Hepatocyte (in vitro differentiated cells): ENCODE measurements at regions not wholly inside any gene's neighbourhood (a gene's known extent, or its start where the extent isn't known, plus 50 kb on each side); places are given as distances from the start of the nearest gene placed in this dataset.
"Not testable (repeated sequence)": the region's sequence is repeated elsewhere in the genome, so short reads cannot be mapped to it uniquely, and the experiment has no call there.

Experiments used
- DNase-seq: peaks from one replicate; pipeline ENCODE4 v3.0.0-alpha.2; 2016; ENCODE audit warnings: low spot score
- H2AFZ ChIP-seq: fragments of 200-600 bp; sonication (generic); 2 replicates; pipeline ENCODE4 v1.6.0; 2016; ENCODE audit warnings: antibody characterized with exemption, mild to moderate bottlenecking
- H3K27ac ChIP-seq: fragments of 200-600 bp; sonication (generic); 2 replicates; pipeline ENCODE4 v1.5.1; 2016; ENCODE audit warnings: mild to moderate bottlenecking
- H3K27me3 ChIP-seq: fragments of 200-600 bp; sonication (generic); 2 replicates; pipeline ENCODE4 v1.6.1; 2016
- H3K36me3 ChIP-seq: fragments of 200-600 bp; sonication (generic); replicated peaks from 2 replicates; pipeline ENCODE4 v1.5.1; 2016; ENCODE audit warnings: low read depth; ENCODE audit not compliant: insufficient read depth
- H3K4me1 ChIP-seq: fragments of 200-600 bp; sonication (generic); 2 replicates; pipeline ENCODE4 v1.5.1; 2016; ENCODE audit warnings: mild to moderate bottlenecking, moderate library complexity; ENCODE audit not compliant: insufficient read depth
- H3K4me2 ChIP-seq: fragments of 200-600 bp; sonication (generic); 2 replicates; pipeline ENCODE4 v1.6.0; 2016
- H3K4me3 ChIP-seq: fragments of 200-600 bp; sonication (generic); 2 replicates; pipeline ENCODE4 v1.5.1; 2016; ENCODE audit warnings: mild to moderate bottlenecking
- H3K79me2 ChIP-seq: fragments of 200-600 bp; sonication (generic); 2 replicates; pipeline ENCODE4 v1.6.0; 2017; ENCODE audit warnings: mild to moderate bottlenecking
- H3K9me2 ChIP-seq: fragments of 200-600 bp; sonication (generic); replicated peaks from 2 replicates; pipeline ENCODE4 v1.6.0; 2017; ENCODE audit warnings: mild to moderate bottlenecking; ENCODE audit not compliant: insufficient read depth
- H3K9me3 ChIP-seq: fragments of 200-600 bp; sonication (generic); 2 replicates; pipeline ENCODE4 v1.5.1; 2016; ENCODE audit warnings: low read depth, mild to moderate bottlenecking
- H4K20me1 ChIP-seq: fragments of 200-600 bp; sonication (generic); 2 replicates; pipeline ENCODE4 v1.6.0; 2016; ENCODE audit warnings: mild to moderate bottlenecking; ENCODE audit not compliant: insufficient read depth, poor library complexity, severe bottlenecking
- CTCF ChIP-seq: fragments of 200-600 bp; sonication (generic); IDR thresholded peaks from 2 replicates; pipeline ENCODE4 v1.5.1; 2016; ENCODE audit warnings: antibody characterized with exemption, mild to moderate bottlenecking; ENCODE audit not compliant: poor library complexity
- EZH2 ChIP-seq: fragments of 200-600 bp; sonication (generic); IDR thresholded peaks from 2 replicates; pipeline ENCODE4 v1.6.1; 2016; ENCODE audit warnings: antibody characterized with exemption, mild to moderate bottlenecking, borderline replicate concordance
- EZH2phosphoT487 ChIP-seq: fragments of 200-600 bp; sonication (generic); IDR thresholded peaks from one replicate; pipeline ENCODE4 v1.6.1; 2018; ENCODE audit warnings: antibody characterized with exemption, mild to moderate bottlenecking, low read depth, moderate library complexity; ENCODE audit not compliant: unreplicated experiment, severe bottlenecking
- WGBS: methylation state at CpG from one replicate; pipeline ENCODE4 v1.1.6; 2016; ENCODE audit warnings: low lambda C conversion rate; ENCODE audit errors: missing lambda C conversion rate; 5-methylcytosine and 5-hydroxymethylcytosine counted together

DNA sequence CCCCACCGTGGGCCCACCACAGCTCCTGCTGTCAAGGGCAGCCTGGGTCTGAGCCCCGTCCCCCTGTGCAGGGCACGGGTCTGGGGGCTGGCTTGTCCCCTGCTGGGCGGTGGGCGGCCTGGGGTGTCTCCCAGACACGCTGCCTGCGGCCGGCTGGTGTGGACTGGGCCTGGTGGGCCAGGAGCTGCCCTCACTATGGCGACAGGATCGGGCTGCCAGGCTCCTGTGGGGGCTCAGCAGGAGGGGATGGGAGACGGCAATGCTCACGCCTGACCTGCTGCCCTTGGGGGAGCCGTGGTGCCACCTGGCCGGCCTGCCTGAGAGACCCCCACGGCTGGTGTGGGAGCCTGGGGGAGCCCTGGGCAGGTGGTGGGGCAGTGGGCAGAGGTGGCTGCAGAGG is 156.1 kb downstream of the TMEM121 start:
- not testable (repeated sequence) for H3K27ac ChIP-seq

DNA sequence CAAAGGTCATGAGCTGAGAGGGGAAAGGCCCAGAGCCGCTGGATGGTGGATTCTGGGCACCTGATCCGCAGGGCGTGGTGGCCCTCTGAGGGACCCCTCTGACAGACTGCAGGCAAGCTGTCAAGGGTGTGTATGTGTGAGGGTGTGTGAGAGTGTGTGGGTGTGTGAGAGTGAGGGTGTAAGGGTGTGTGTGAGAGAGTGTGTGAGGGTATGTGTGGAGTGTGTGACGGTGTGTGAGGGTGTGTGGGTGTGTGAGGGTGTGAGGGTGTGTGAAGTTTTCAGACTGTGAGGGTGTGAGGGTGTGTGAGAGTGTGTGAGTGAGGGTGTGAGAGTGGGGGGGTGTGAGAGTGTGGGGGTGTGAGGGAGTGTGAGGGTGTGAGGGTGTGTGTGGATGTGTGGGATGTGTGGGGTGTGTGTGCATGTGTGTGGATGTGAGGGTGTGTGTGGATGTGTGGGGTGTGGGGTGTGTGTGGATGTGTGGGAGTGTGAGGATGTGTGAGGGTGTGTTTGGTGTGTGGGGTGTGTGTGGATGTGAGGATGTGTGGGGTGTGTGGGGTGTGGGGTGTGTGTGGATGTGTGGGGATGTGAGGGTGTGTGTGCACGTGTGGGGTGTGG is 156.7 kb downstream of the TMEM121 start:
- Histone ChIP-seq H2AFZ (no peak overlapping the region), H3K36me3 (no peaks in the 10 kb centered on the region), H3K4me3 (no peak overlapping the region), H3K27ac (no peak overlapping the region), H3K27me3 (no peaks in the 10 kb centered on the region), H3K9me2 (no peaks in the 10 kb centered on the region), H3K4me1 (no peaks in the 10 kb centered on the region), H4K20me1 (no peaks in the 10 kb centered on the region), H3K4me2 (no peak overlapping the region), H3K9me3 (no peaks in the 10 kb centered on the region), H3K79me2 (no peaks in the 10 kb centered on the region)
- TF ChIP-seq EZH2phosphoT487 (no peak), CTCF (no peak), EZH2 (no peak)
- no peak for DNase-seq
- WGBS, result 91% methylated on average over 4 of the region's 5 CpGs

More for the DNA sequence above, 156.1 kb downstream of the TMEM121 start:
- 64% methylated on average over 4 of the region's 15 CpGs for WGBS
- not testable (repeated sequence) for DNase-seq, H2AFZ ChIP-seq, H3K4me1 ChIP-seq, H3K4me2 ChIP-seq, H3K9me3 ChIP-seq, H3K4me3 ChIP-seq, H4K20me1 ChIP-seq, H3K27me3 ChIP-seq, H3K9me2 ChIP-seq, H3K79me2 ChIP-seq, H3K36me3 ChIP-seq

GRCh38 chr14:105684056-105684455 is 157.7 kb downstream of the TMEM121 start:
- not testable (repeated sequence) for H3K9me3 ChIP-seq, H3K4me2 ChIP-seq
- 100% methylated on average over 3 of the region's 14 CpGs for WGBS

GRCh38 chr14:105684597-105684996 is 158.2 kb downstream of the TMEM121 start:
- H4K20me1 ChIP-seq, H3K4me2 ChIP-seq, H3K79me2 ChIP-seq, DNase-seq, H3K36me3 ChIP-seq, H3K9me2 ChIP-seq, H3K27me3 ChIP-seq, H2AFZ ChIP-seq, H3K4me3 ChIP-seq, H3K9me3 ChIP-seq, H3K4me1 ChIP-seq, H3K27ac ChIP-seq: not testable (repeated sequence)
- 84% methylated on average over 5 of the region's 8 CpGs for WGBS

More at GRCh38 chr14:105684056-105684455, 157.7 kb downstream of the TMEM121 start:
- DNase-seq, H3K36me3 ChIP-seq, H2AFZ ChIP-seq, H3K27me3 ChIP-seq, H3K27ac ChIP-seq, H3K79me2 ChIP-seq, H3K4me1 ChIP-seq, H3K9me2 ChIP-seq, H3K4me3 ChIP-seq, H4K20me1 ChIP-seq: not testable (repeated sequence)

DNA sequence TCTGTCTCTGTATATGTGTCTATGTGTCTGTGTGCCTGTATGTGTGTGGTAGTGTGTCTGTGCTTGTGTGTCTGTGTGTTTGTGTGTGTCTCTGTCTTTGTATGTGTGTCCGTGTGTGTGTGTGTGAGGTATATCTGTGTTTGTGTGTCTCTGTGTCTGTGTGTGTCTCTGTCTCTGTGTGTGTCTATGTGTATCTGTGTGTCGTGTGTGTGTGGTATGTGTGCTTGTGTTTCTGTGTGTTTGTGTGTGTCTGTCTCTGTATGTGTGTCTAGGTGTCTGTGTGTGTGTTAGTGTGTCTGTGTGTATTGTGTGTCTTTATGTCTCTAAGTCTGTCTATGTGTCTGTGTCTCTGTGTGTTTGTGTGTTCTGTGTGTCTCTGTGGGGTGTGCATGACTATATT is 158.6 kb downstream of the TMEM121 start:
- Histone ChIP-seq H3K27me3 (no peaks in the 10 kb centered on the region), H3K9me2 (no peaks in the 10 kb centered on the region), H2AFZ (no peak overlapping the region), H3K4me1 (no peaks in the 10 kb centered on the region), H3K36me3 (no peaks in the 10 kb centered on the region), H4K20me1 (no peaks in the 10 kb centered on the region), H3K27ac (no peak overlapping the region), H3K9me3 (no peaks in the 10 kb centered on the region), H3K4me2 (no peak overlapping the region), H3K4me3 (no peak overlapping the region), H3K79me2 (no peaks in the 10 kb centered on the region)
- TF ChIP-seq EZH2phosphoT487, result no peak
- TF ChIP-seq CTCF, result no peak
- no peak for TF ChIP-seq EZH2
- 82% methylated on average over 2 of the region's 2 CpGs for WGBS
- DNase-seq, result no peak

- H3K79me2 ChIP-seq, H3K27ac ChIP-seq, H3K4me3 ChIP-seq, H3K27me3 ChIP-seq, DNase-seq, H2AFZ ChIP-seq, H3K36me3 ChIP-seq, H3K4me2 ChIP-seq, H3K9me2 ChIP-seq, H3K9me3 ChIP-seq, H3K4me1 ChIP-seq, H4K20me1 ChIP-seq: not testable (repeated sequence)
- 67% methylated on average over 3 of the region's 8 CpGs for WGBS
These were observed 159.2 kb downstream of the TMEM121 start for GRCh38 chr14:105685605-105686004.

DNA sequence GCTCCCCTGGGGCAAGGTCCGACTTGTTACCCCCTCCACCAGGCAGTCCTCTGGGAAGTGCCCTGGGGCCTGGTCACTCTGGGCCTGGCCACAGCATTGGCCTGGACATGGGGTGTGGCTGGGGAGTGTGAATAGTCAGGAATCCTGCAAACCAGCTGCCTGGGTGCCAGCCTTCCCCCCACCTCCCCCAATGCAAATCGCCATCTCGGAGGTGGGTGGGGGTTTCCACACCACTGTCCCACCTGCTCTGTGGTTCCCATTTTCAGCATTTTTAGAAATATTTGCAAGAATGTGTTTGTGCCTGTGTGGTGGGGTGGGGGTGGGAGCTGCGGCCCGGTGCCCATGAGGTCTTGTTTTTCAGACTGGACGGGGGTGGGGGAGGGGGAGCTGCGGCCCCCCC is 159.7 kb downstream of the TMEM121 start:
- not testable (repeated sequence) for H4K20me1 ChIP-seq, DNase-seq, H3K4me1 ChIP-seq, H2AFZ ChIP-seq, H3K36me3 ChIP-seq, H3K27ac ChIP-seq, H3K4me3 ChIP-seq, H3K9me2 ChIP-seq, H3K79me2 ChIP-seq, H3K27me3 ChIP-seq, H3K9me3 ChIP-seq, H3K4me2 ChIP-seq
- no CpG with 5 or more reads among the region's 7 CpGs for WGBS
